ENCODE measurements at regions not wholly inside any gene's neighbourhood (a gene's known extent, or its start where the extent isn't known, plus 50 kb on each side); places are given as distances from the start of the nearest gene placed in this dataset.
"Not testable (repeated sequence)": the region's sequence is repeated elsewhere in the genome, so short reads cannot be mapped to it uniquely, and the experiment has no call there.

GRCh38 chr4:137955595-137955994 is 286.6 kb downstream of the SLC7A11 start:
- no peak overlapping the region for H3K4me3 ChIP-seq (ENCODE audit: low read depth, low read length)
- POLR2A ChIA-PET: no interaction called here
- DNase-seq (ENCODE audit: low read depth, low spot score): no peak
- no peak for TF ChIP-seq CTCF (IDR thresholded peaks at IDR 0.05; ENCODE audit: insufficient read depth, low read length, missing control alignments)
- CTCF ChIA-PET: no interaction called here

- DNase-seq (ENCODE audit: low read depth, low spot score): no peak
- H3K4me3 ChIP-seq (ENCODE audit: low read depth, low read length): no peak overlapping the region
- ChIA-PET POLR2A (no interaction called here), CTCF (no interaction called here)
- no peak for TF ChIP-seq CTCF (IDR thresholded peaks at IDR 0.05; ENCODE audit: insufficient read depth, low read length, missing control alignments)
Observed at GRCh38 chr4:137952116-137952515, 290.0 kb downstream of the SLC7A11 start.

GRCh38 chr4:137950286-137950685 is 291.9 kb downstream of the SLC7A11 start:
- TF ChIP-seq CTCF (IDR thresholded peaks at IDR 0.05; ENCODE audit: insufficient read depth, low read length, missing control alignments): no peak
- POLR2A ChIA-PET: no interaction called here
- DNase-seq (ENCODE audit: low read depth, low spot score): no peak
- CTCF ChIA-PET: no interaction called here
- H3K4me3 ChIP-seq (ENCODE audit: low read depth, low read length): no peak overlapping the region

GRCh38 chr4:137949746-137950145 is 292.4 kb downstream of the SLC7A11 start:
- no peak for DNase-seq (ENCODE audit: low read depth, low spot score)
- TF ChIP-seq CTCF (IDR thresholded peaks at IDR 0.05; ENCODE audit: insufficient read depth, low read length, missing control alignments): no peak
- H3K4me3 ChIP-seq (ENCODE audit: low read depth, low read length): no peak overlapping the region
- CTCF ChIA-PET: no interaction called here
- POLR2A ChIA-PET: no interaction called here

- ChIA-PET CTCF (interaction anchor here (1.0 kb wide), 1 partner anchor 10 kb away, joined by 3 read pairs; no protein-coding TSS in a partner anchor), POLR2A (no interaction called here)
Observed at GRCh38 chr4:137946453-137947174, 295.5 kb downstream of the SLC7A11 start.

GRCh38 chr4:137942815-137943214 is 299.3 kb downstream of the SLC7A11 start:
- DNase-seq (ENCODE audit: low read depth, low spot score); H3K4me3 ChIP-seq (ENCODE audit: low read depth, low read length); CTCF ChIA-PET; POLR2A ChIA-PET: not testable (repeated sequence)

More at GRCh38 chr4:137946453-137947174, 295.5 kb downstream of the SLC7A11 start:
- TF ChIP-seq CTCF (IDR thresholded peaks at IDR 0.05; ENCODE audit: insufficient read depth, low read length, missing control alignments): no peak
- no peak overlapping the region for H3K4me3 ChIP-seq (ENCODE audit: low read depth, low read length)
- no peak for DNase-seq (ENCODE audit: low read depth, low spot score)

- CTCF ChIA-PET; DNase-seq (ENCODE audit: low read depth, low spot score); H3K4me3 ChIP-seq (ENCODE audit: low read depth, low read length); POLR2A ChIA-PET: not testable (repeated sequence)
Observed at GRCh38 chr4:137942015-137942515, 300.1 kb downstream of the SLC7A11 start.
